ENCODE measurements at regions not wholly inside any gene's neighbourhood (a gene's known extent, or its start where the extent isn't known, plus 50 kb on each side); places are given as distances from the start of the nearest gene placed in this dataset.
A peak's percentile ranks its signal among the peaks of the same experiment; 100 is the strongest.

DNA sequence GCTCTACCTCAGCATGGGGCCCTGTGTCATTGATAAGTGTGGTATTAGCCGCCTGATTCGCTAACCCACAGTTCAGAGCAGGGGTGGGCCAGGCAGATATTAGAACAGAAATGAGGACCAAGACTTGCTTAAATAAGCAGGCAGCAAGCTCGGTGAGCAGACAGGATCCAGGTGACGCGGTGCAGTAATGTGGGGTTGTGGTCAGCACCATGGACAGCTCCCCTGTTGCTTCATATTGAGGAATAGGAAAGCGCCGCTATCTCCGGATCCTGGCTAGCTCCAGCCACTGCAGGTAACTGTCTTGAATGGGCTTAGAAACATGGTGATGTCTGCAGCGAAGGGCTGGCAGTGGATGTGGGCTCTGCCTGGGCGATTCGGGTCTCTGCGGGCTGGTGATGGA is 51.3 kb upstream of the GPR26 start:
- no peak overlapping the region for H3K14ac ChIP-seq (ENCODE audit: insufficient read length)
- 0 out of 2 replicates have a peak overlapping the region, but pooled peaks have one; percentile 77 for H2BK20ac ChIP-seq (ENCODE audit: low read length)
- H3K18ac ChIP-seq (ENCODE audit: extremely low read depth, low read length) = no peak overlapping the region
- H4K8ac ChIP-seq (ENCODE audit: extremely low read depth, insufficient read depth, low read length) = no peak overlapping the region
- H3K23ac ChIP-seq (ENCODE audit: insufficient read length) = no peak overlapping the region
- H3K36me3 ChIP-seq (ENCODE audit: control insufficient read depth in 2 of 4, insufficient read depth in 4 of 4, low read length in 3 of 4) = no peaks in the 10 kb centered on the region
- H3K79me2 ChIP-seq (ENCODE audit: control insufficient read depth in 1 of 2, insufficient read depth in 2 of 2, low read length in 2 of 2) = no peaks in the 10 kb centered on the region
- H4K20me1 ChIP-seq (replicated peaks in 1 of 2; ENCODE audit: control insufficient read depth in 1 of 2, insufficient read depth in 2 of 2, low read length in 2 of 2) = peaks cover 0 to 2% of the 10 kb centered on the region in 2 experiments
- H3K4me2 ChIP-seq (ENCODE audit: insufficient read depth in 1 of 2, low read depth in 2 of 2, low read length in 2 of 2) = no peak overlapping the region
- no peak overlapping the region for H3K4me3 ChIP-seq (ENCODE audit: extremely low read depth in 1 of 4, insufficient read depth in 2 of 4, low read depth in 3 of 4, low read length in 4 of 4)
- no peak overlapping the region for H3K27ac ChIP-seq (ENCODE audit: low read depth, low read length)
- no peak overlapping the region for H2BK5ac ChIP-seq (ENCODE audit: low read depth, low read length)
- no peak overlapping the region for H2BK12ac ChIP-seq (ENCODE audit: low read depth, low read length)
- no peak overlapping the region for H2AFZ ChIP-seq (ENCODE audit: low read length)
- H2AK5ac ChIP-seq (ENCODE audit: low read depth, low read length) = no peak overlapping the region
- no peak overlapping the region for H3K4ac ChIP-seq (replicated peaks; ENCODE audit: insufficient read length, low read depth, low read length)
- H3K9me3 ChIP-seq (ENCODE audit: insufficient read depth in 2 of 2, low read depth in 1 of 2, low read length in 1 of 2) = no peaks in the 10 kb centered on the region
- H3K27me3 ChIP-seq (replicated peaks in 1 of 4; ENCODE audit: control insufficient read depth in 3 of 4, extremely low read depth in 1 of 4, insufficient read depth in 3 of 4, low read length in 3 of 4) = no peaks in the 10 kb centered on the region
- no peak overlapping the region for H4K91ac ChIP-seq (replicated peaks; ENCODE audit: insufficient read length, low read length)
- DNase-seq (ENCODE audit: low read depth in 1 of 2, low spot score in 2 of 2) (peak; percentile 66 to 96), FAIRE-seq (peak; percentile 78)
- H2BK15ac ChIP-seq (ENCODE audit: low read length) = no peak overlapping the region
- no peak overlapping the region for H3K9ac ChIP-seq (replicated peaks in 1 of 4; ENCODE audit: extremely low read depth in 1 of 4, low read depth in 3 of 4, low read length in 3 of 4)
- no peaks in the 10 kb centered on the region for H3K79me1 ChIP-seq (ENCODE audit: low read depth, low read length)
- WGBS, 2 experiments (ENCODE audit: extremely low coverage in 1 of 2, insufficient coverage in 1 of 2, insufficient read length in 1 of 2, insufficient replicate concordance in 2 of 2, low coverage in 1 of 2, low lambda C conversion rate in 2 of 2, missing lambda C conversion rate in 1 of 2) = 31% methylated on average over 12 of the region's 12 CpGs; no CpG with 5 or more reads in 1 of the 2 experiments
- H3K56ac ChIP-seq (replicated peaks; ENCODE audit: insufficient read length, low read depth, low read length) = no peak overlapping the region
- H3K4me1 ChIP-seq (replicated peaks in 1 of 4; ENCODE audit: control insufficient read depth in 3 of 4, insufficient read depth in 4 of 4, low read length in 3 of 4) = no peaks in the 10 kb centered on the region
- ChIA-PET CTCF (ENCODE audit: partially characterized antibody) (interaction anchor here (0.6 to 2.0 kb wide), 13 partner anchors 9 to 82 kb away, joined by 3 to 9 read pairs (median 4); no protein-coding TSS in a partner anchor), POLR2A (ENCODE audit: partially characterized antibody) (no interaction called here)
- no peak overlapping the region for H2BK120ac ChIP-seq (replicated peaks; ENCODE audit: low read depth, low read length)
- H4K5ac ChIP-seq (ENCODE audit: insufficient read length, low read depth, low read length) = no peak overlapping the region
- no peaks in the 10 kb centered on the region for H3K23me2 ChIP-seq (ENCODE audit: low read depth, low read length)
- TF ChIP-seq CBX8 (IDR thresholded peaks at IDR 0.05; ENCODE audit: borderline replicate concordance, low read depth, low read length) (no peak), CEBPB (IDR thresholded peaks at IDR 0.05; ENCODE audit: low read depth, low read length) (peak; percentile 99), SP4 (IDR thresholded peaks at IDR 0.05; ENCODE audit: low read length) (no peak), CREB1 (IDR thresholded peaks at IDR 0.05) (peak; percentile 70), HDAC2 (IDR thresholded peaks at IDR 0.05; ENCODE audit: borderline replicate concordance in 1 of 2, low read depth in 2 of 2, low read length in 2 of 2) (0 out of 4 replicates have a peak, but pooled peaks have one; percentile 30 to 31), SIN3A (conservative IDR thresholded peaks at IDR 0.05 in 1 of 2, IDR thresholded peaks at IDR 0.05 in 1 of 2; ENCODE audit: low read depth in 1 of 2, low read length in 2 of 2) (peak; percentile 92 to 96; a peak in 3 of 4 replicates), ATF2 (IDR thresholded peaks at IDR 0.05; ENCODE audit: low read length) (0 out of 2 replicates have a peak, but pooled peaks have one; percentile 59), HDAC6 (IDR thresholded peaks at IDR 0.05; ENCODE audit: low read depth, low read length) (no peak), TCF12 (IDR thresholded peaks at IDR 0.05; ENCODE audit: low read depth, low read length) (0 out of 2 replicates have a peak, but pooled peaks have one; percentile 21), SP2 (IDR thresholded peaks at IDR 0.05; ENCODE audit: low read length) (no peak)
- TF ChIP-seq, protein P1, sequence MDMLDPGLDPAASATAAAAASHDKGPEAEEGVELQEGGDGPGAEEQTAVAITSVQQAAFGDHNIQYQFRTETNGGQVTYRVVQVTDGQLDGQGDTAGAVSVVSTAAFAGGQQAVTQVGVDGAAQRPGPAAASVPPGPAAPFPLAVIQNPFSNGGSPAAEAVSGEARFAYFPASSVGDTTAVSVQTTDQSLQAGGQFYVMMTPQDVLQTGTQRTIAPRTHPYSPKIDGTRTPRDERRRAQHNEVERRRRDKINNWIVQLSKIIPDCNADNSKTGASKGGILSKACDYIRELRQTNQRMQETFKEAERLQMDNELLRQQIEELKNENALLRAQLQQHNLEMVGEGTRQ (IDR thresholded peaks at IDR 0.05; ENCODE audit: low read length) = no peak

Measured in H1 (cell line).